Parathyroid adenoma (tissue), 2 donors: ENCODE measurements at regions not wholly inside any gene's neighbourhood (a gene's known extent, or its start where the extent isn't known, plus 50 kb on each side); places are given as distances from the start of the nearest gene placed in this dataset.

Experiments used
- H2AFZ ChIP-seq: fragments of 300-600 bp; sonication (generic); one replicate; pipeline ENCODE4 v1.7.0; 2017; ENCODE audit warnings: antibody characterized with exemption, mild to moderate bottlenecking
- H3K27ac ChIP-seq: fragments of 300-600 bp; sonication (generic); one replicate; pipeline ENCODE4 v1.7.0; 2017
- H3K27me3 ChIP-seq: fragments of 300-600 bp; sonication (generic); one replicate; pipeline ENCODE4 v1.7.0; 2017; ENCODE audit warnings: low read length; ENCODE audit not compliant: control insufficient read depth, insufficient read depth
- H3K36me3 ChIP-seq: fragments of 300-600 bp; sonication (generic); one replicate; pipeline ENCODE4 v1.7.0; 2017; ENCODE audit warnings: low read length; ENCODE audit not compliant: control insufficient read depth, insufficient read depth
- H3K4me1 ChIP-seq: fragments of 300-600 bp; sonication (generic); one replicate; pipeline ENCODE4 v1.7.0; 2017; ENCODE audit warnings: control low read depth
- H3K4me2 ChIP-seq: fragments of 300-600 bp; sonication (generic); one replicate; pipeline ENCODE4 v1.7.0; 2017; ENCODE audit warnings: low read length
- H3K4me3 ChIP-seq: fragments of 300-600 bp; sonication (generic); one replicate; pipeline ENCODE4 v1.7.0; 2017; ENCODE audit warnings: low read depth, low read length
- H3K79me2 ChIP-seq: fragments of 300-600 bp; sonication (generic); one replicate; pipeline ENCODE4 v1.7.0; 2017; ENCODE audit warnings: control low read depth
- H3K9ac ChIP-seq: fragments of 300-600 bp; sonication (generic); one replicate; pipeline ENCODE4 v1.7.0; 2017; ENCODE audit warnings: mild to moderate bottlenecking
- H3K9me3 ChIP-seq: fragments of 300-600 bp; sonication (generic); one replicate; pipeline ENCODE4 v1.7.0; 2017; ENCODE audit warnings: low read length; ENCODE audit not compliant: control insufficient read depth
- TF ChIP-seq, protein P1 (sequence below): fragments of 300-600 bp; sonication (generic); IDR thresholded peaks from one replicate; pipeline ENCODE4 v1.7.0; 2017; ENCODE audit warnings: antibody characterized with exemption, mild to moderate bottlenecking
- donor health status: primary hyperparathyroidism.

DNA sequence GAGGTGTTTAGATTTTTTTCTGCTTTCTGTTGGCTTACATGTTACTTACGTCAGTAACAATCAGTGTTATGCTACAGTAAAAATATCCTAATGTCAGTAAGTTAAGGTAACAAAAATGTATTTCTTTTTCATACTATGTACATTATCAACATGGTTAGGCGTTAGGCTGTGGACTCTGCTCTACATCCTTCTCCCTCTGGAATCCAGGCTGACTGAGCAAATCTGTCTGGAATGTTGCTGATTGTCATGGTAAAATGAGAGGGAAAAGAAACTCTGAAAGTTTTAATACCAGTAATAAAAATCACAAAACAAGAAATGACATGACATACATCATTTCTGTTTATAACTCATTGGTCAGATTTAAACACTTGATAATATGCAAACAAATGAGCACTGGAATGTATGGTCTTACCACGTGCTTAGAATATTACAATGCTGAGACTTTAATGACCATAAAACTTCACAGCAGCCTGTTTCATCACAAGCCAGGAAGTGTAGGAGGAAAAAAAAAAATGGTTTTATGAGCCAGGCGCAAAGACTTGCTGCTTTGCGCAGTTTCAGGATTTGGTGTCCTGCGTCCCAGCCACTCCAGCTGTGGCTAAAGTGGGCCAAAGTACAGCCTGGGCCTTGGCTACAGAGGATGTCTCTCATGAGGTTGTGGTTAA is 252.4 kb downstream of the FSIP2 start:
- H3K9me3 ChIP-seq = no peaks in the 10 kb centered on the region
- no peak overlapping the region for H2AFZ ChIP-seq
- H3K4me2 ChIP-seq = no peak overlapping the region
- H3K9ac ChIP-seq = no peak overlapping the region
- TF ChIP-seq, protein P1, sequence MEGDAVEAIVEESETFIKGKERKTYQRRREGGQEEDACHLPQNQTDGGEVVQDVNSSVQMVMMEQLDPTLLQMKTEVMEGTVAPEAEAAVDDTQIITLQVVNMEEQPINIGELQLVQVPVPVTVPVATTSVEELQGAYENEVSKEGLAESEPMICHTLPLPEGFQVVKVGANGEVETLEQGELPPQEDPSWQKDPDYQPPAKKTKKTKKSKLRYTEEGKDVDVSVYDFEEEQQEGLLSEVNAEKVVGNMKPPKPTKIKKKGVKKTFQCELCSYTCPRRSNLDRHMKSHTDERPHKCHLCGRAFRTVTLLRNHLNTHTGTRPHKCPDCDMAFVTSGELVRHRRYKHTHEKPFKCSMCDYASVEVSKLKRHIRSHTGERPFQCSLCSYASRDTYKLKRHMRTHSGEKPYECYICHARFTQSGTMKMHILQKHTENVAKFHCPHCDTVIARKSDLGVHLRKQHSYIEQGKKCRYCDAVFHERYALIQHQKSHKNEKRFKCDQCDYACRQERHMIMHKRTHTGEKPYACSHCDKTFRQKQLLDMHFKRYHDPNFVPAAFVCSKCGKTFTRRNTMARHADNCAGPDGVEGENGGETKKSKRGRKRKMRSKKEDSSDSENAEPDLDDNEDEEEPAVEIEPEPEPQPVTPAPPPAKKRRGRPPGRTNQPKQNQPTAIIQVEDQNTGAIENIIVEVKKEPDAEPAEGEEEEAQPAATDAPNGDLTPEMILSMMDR = no peak
- no peak overlapping the region for H3K4me3 ChIP-seq
- no peaks in the 10 kb centered on the region for H3K27me3 ChIP-seq
- no peaks in the 10 kb centered on the region for H3K79me2 ChIP-seq
- no peaks in the 10 kb centered on the region for H3K4me1 ChIP-seq
- H3K36me3 ChIP-seq = no peaks in the 10 kb centered on the region
- no peak overlapping the region for H3K27ac ChIP-seq

DNA sequence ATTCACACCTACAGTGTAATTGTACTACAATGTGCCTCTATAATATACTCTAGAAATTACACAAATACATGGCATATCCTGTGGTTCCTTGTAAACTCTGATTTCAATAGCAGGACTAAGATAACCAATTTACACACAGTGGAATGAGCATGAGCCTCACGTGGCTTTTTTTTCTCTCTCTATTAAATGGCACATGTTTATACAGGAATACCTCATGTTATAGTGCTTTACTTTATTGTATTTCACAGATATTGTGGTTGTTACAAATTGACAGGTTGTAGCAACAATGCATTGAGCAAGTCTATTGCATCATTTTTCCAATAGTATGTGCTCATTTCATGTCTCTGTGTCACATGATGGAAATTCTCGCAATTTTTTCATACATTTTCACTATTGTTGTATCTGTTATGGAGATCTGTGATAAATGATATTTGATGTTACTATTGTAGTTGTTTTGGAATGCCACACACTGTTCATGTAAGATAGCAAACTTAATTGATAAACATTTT is 260.0 kb downstream of the FSIP2 start:
- Histone ChIP-seq H3K9me3 (no peaks in the 10 kb centered on the region), H3K4me3 (no peak overlapping the region), H3K4me1 (no peaks in the 10 kb centered on the region), H2AFZ (no peak overlapping the region), H3K79me2 (no peaks in the 10 kb centered on the region), H3K9ac (no peak overlapping the region), H3K27me3 (no peaks in the 10 kb centered on the region), H3K4me2 (no peak overlapping the region), H3K36me3 (no peaks in the 10 kb centered on the region), H3K27ac (no peak overlapping the region)
- TF ChIP-seq, protein P1 = no peak

DNA sequence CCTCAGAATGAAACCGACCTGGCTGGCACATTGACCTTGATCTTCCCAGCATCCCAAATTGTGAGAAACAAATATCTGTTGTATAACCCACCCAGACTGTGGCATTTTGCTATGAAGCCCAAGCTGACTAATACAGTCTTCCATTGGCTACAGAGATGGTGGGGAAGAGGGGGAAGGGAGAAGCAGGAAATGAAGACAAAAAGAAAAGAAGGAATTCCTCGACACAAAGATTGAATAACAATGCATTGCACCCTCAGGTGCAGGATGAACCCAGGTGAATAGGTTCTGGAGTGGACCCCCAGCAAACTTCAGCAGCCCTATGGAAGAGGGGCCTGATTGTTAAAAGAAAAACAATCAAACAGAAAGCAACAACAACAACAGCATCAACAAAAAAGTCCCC is 270.7 kb downstream of the FSIP2 start:
- no peaks in the 10 kb centered on the region for H3K79me2 ChIP-seq
- H2AFZ ChIP-seq = no peak overlapping the region
- no peak overlapping the region for H3K4me2 ChIP-seq
- H3K9me3 ChIP-seq = no peaks in the 10 kb centered on the region
- H3K4me1 ChIP-seq = no peaks in the 10 kb centered on the region
- no peaks in the 10 kb centered on the region for H3K36me3 ChIP-seq
- no peak overlapping the region for H3K4me3 ChIP-seq
- TF ChIP-seq, protein P1 = no peak
- H3K27me3 ChIP-seq = no peaks in the 10 kb centered on the region
- H3K9ac ChIP-seq = no peak overlapping the region
- H3K27ac ChIP-seq = no peak overlapping the region

DNA sequence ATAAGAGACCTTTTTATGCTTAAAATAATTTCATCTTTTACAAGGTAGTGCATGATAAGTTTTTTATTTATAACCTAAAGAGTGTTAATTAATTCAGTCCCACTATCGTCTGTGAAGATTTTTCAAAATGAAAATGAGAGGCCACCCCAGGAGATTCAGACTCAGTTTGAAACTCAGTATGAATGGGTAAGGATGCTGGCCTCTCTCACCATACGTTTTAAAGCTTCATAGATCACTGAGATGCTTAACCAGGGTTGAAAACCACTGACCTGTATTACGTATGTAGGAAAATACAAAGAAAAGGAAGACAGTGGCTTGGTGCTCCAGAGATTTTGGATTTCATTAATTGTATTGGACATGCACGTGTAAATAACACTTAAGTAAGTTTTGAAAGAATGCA is 278.7 kb downstream of the FSIP2 start:
- Histone ChIP-seq H3K9ac (no peak overlapping the region), H3K4me3 (no peak overlapping the region)

More for the DNA sequence above, 278.7 kb downstream of the FSIP2 start:
- Histone ChIP-seq H3K27ac (no peak overlapping the region), H3K36me3 (no peaks in the 10 kb centered on the region), H3K4me2 (no peak overlapping the region), H3K9me3 (no peaks in the 10 kb centered on the region), H3K27me3 (no peaks in the 10 kb centered on the region), H2AFZ (no peak overlapping the region), H3K79me2 (no peaks in the 10 kb centered on the region), H3K4me1 (no peaks in the 10 kb centered on the region)
- TF ChIP-seq, protein P1 = no peak
